Vagina (tissue), 2 donors: ENCODE measurements at regions not wholly inside any gene's neighbourhood (a gene's known extent, or its start where the extent isn't known, plus 50 kb on each side); places are given as distances from the start of the nearest gene placed in this dataset.
"Not testable (repeated sequence)": the region's sequence is repeated elsewhere in the genome, so short reads cannot be mapped to it uniquely, and the experiment has no call there.

Experiments
- DNase-seq, 2 donors: peaks; one replicate each; pipeline ENCODE4 v3.0.0-alpha.2; 2017; ENCODE audit errors: extremely low spot score in 2 of 2
- H3K27ac ChIP-seq: fragments of 200-600 bp; sonication (generic); one replicate; pipeline ENCODE4 v1.5.1; 2019
- H3K27me3 ChIP-seq: fragments of 200-600 bp; sonication (generic); one replicate; pipeline ENCODE4 v1.5.1; 2019
- H3K36me3 ChIP-seq, 2 donors: fragments of 200-600 bp; sonication (generic); one replicate each; pipeline ENCODE4 v1.5.1; 2017 to 2019
- H3K4me1 ChIP-seq: fragments of 200-600 bp; sonication (generic); one replicate; pipeline ENCODE4 v1.5.1; 2019
- H3K4me3 ChIP-seq, 2 donors: fragments of 200-600 bp; sonication (generic); 1 replicate in 1 of 2; 2 replicates in 1 of 2; pipeline ENCODE4 v1.5.1; 2016 to 2019
- H3K9me3 ChIP-seq: fragments of 200-600 bp; sonication (generic); one replicate; pipeline ENCODE4 v1.5.1; 2019
- POLR2A ChIP-seq, 2 donors: fragments of 450-650 bp; IDR thresholded peaks; one replicate each; pipeline ENCODE4 v1.6.1; 2017; ENCODE audit warnings: antibody characterized with exemption in 2 of 2, mild to moderate bottlenecking in 2 of 2, moderate library complexity in 2 of 2
- POLR2AphosphoS5 ChIP-seq, 2 donors: sonication (generic); formaldehyde crosslinking; IDR thresholded peaks; one replicate each; pipeline ENCODE4 v1.9.0; 2017; ENCODE audit warnings: antibody characterized with exemption in 2 of 2, mild to moderate bottlenecking in 2 of 2, low read depth in 1 of 2; ENCODE audit not compliant: insufficient read depth in 1 of 2
- intact Hi-C: fragments of 100-400 bp; cut with DNase I; formaldehyde crosslinking; loops from one replicate; pipeline ENCODE4 v1.15.1; 2023
- TF ChIP-seq, protein P1 (sequence below), 3 experiments: fragments of 450-650 bp in 2 of 3; fragments of 200-600 bp in 1 of 3; sonication (generic) in 1 of 3; IDR thresholded peaks; one replicate each; pipeline ENCODE4 v1.5.1; 2017 to 2019; ENCODE audit warnings: antibody characterized with exemption in 3 of 3, mild to moderate bottlenecking in 2 of 3, moderate library complexity in 2 of 3

- peaks cover 23% of the 10 kb centered on the region for H3K4me1 ChIP-seq
- no peak overlapping the region for H3K4me3 ChIP-seq
- H3K27ac ChIP-seq, result no peak overlapping the region
- H3K36me3 ChIP-seq, result no peaks in the 10 kb centered on the region
- DNase-seq, result no peak
- no peaks in the 10 kb centered on the region for H3K9me3 ChIP-seq
- no peaks in the 10 kb centered on the region for H3K27me3 ChIP-seq
- intact Hi-C loops, result no loop called here
- no peak for TF ChIP-seq POLR2A (IDR thresholded peaks at IDR 0.05)
- TF ChIP-seq POLR2AphosphoS5 (IDR thresholded peaks at IDR 0.05; ENCODE audit: insufficient read depth in 1 of 2, low read depth in 1 of 2), result no peak
- TF ChIP-seq, protein P1, sequence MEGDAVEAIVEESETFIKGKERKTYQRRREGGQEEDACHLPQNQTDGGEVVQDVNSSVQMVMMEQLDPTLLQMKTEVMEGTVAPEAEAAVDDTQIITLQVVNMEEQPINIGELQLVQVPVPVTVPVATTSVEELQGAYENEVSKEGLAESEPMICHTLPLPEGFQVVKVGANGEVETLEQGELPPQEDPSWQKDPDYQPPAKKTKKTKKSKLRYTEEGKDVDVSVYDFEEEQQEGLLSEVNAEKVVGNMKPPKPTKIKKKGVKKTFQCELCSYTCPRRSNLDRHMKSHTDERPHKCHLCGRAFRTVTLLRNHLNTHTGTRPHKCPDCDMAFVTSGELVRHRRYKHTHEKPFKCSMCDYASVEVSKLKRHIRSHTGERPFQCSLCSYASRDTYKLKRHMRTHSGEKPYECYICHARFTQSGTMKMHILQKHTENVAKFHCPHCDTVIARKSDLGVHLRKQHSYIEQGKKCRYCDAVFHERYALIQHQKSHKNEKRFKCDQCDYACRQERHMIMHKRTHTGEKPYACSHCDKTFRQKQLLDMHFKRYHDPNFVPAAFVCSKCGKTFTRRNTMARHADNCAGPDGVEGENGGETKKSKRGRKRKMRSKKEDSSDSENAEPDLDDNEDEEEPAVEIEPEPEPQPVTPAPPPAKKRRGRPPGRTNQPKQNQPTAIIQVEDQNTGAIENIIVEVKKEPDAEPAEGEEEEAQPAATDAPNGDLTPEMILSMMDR (IDR thresholded peaks at IDR 0.05), result no peak
These were observed 88.4 kb upstream of the TEAD1 start for GRCh38 chr11:12585861-12586260.

DNA sequence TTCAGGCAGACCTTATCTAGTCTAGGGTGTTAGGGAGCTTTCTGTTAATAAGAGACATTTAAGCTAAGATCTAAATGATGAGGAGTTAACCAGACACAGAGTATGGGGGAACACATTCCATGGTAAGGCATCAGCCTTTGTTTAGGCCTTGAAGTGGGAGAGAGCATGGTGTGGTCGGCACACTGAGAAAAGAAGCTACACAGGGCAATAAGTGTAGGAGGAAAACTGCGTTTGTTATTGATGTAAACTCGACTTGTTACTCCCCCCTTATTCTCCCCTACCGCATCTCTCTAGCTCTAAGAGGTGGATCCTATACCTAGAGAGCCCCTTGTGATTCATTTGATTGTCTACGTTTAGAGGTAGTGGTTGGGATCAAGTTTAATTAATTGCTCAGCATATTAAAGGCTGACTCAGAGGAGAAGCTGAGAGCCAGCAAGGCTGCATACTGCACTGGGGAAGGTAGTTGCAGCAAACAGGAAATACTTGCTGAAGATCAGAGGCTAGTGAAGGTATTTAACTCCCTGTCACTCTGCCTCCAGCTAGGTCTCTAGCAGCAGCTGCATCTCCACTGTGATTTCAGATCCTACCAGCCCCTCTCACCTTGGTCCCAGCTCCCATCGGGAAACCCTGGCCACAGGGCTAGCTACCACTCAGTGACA lies 86.8 kb upstream of the TEAD1 start:
- Histone ChIP-seq H3K36me3 (no peaks in the 10 kb centered on the region), H3K4me3 (no peak overlapping the region), H3K4me1 (peaks cover 23% of the 10 kb centered on the region), H3K9me3 (no peaks in the 10 kb centered on the region), H3K27me3 (no peaks in the 10 kb centered on the region), H3K27ac (no peak overlapping the region)
- no peak for DNase-seq
- intact Hi-C loops, result no loop called here
- TF ChIP-seq POLR2AphosphoS5 (IDR thresholded peaks at IDR 0.05; ENCODE audit: insufficient read depth in 1 of 2, low read depth in 1 of 2) (no peak), POLR2A (IDR thresholded peaks at IDR 0.05) (no peak)
- TF ChIP-seq, protein P1 (IDR thresholded peaks at IDR 0.05), result no peak

DNA sequence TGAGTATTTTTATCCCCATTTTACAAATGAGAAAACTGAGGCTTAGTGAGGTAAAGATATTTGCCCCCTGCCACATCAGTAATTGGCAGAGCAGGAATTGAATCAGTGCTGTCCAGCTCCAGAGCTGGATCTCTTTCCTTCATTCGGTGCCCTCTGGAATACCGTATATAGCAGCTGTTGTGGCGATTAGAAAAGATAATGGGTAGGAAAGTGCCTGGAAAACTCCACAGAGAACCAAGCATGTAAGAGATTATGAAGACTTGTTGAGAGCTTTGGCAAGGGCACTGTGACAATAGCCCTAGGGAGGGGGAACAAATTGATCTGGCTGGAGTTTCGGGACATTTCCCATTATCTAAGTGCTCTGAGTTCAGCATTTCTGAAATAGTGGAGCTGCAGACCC lies 82.5 kb upstream of the TEAD1 start:
- Histone ChIP-seq H3K4me3 (no peak overlapping the region), H3K9me3 (no peaks in the 10 kb centered on the region), H3K27ac (no peak overlapping the region), H3K27me3 (no peaks in the 10 kb centered on the region), H3K4me1 (peaks cover 13% of the 10 kb centered on the region), H3K36me3 (no peaks in the 10 kb centered on the region)
- intact Hi-C loops, result no loop called here
- DNase-seq, result no peak
- TF ChIP-seq POLR2A (IDR thresholded peaks at IDR 0.05) (no peak), POLR2AphosphoS5 (IDR thresholded peaks at IDR 0.05; ENCODE audit: insufficient read depth in 1 of 2, low read depth in 1 of 2) (no peak)
- TF ChIP-seq, protein P1 (IDR thresholded peaks at IDR 0.05), result no peak

GRCh38 chr11:12592283-12592682 lies 81.9 kb upstream of the TEAD1 start:
- H3K36me3 ChIP-seq, result no peaks in the 10 kb centered on the region
- no peaks in the 10 kb centered on the region for H3K27me3 ChIP-seq
- intact Hi-C loops, result no loop called here
- peaks cover 7% of the 10 kb centered on the region for H3K4me1 ChIP-seq
- TF ChIP-seq, protein P1 (IDR thresholded peaks at IDR 0.05), result no peak
- no peak for TF ChIP-seq POLR2A (IDR thresholded peaks at IDR 0.05)
- no peak for TF ChIP-seq POLR2AphosphoS5 (IDR thresholded peaks at IDR 0.05; ENCODE audit: insufficient read depth in 1 of 2, low read depth in 1 of 2)
- DNase-seq, result no peak
- no peaks in the 10 kb centered on the region for H3K9me3 ChIP-seq
- no peak overlapping the region for H3K4me3 ChIP-seq
- no peak overlapping the region for H3K27ac ChIP-seq

- H3K36me3 ChIP-seq, DNase-seq, H3K27ac ChIP-seq, H3K27me3 ChIP-seq, H3K4me3 ChIP-seq, H3K4me1 ChIP-seq, intact Hi-C loops, H3K9me3 ChIP-seq: not testable (repeated sequence)
These were observed 79.0 kb upstream of the TEAD1 start for GRCh38 chr11:12595089-12595847.
